ENCODE measurements at regions not wholly inside any gene's neighbourhood (a gene's known extent, or its start where the extent isn't known, plus 50 kb on each side); places are given as distances from the start of the nearest gene placed in this dataset.

GRCh38 chr21:20083925-20084324 is 914.3 kb upstream of the NCAM2 start:
- TF ChIP-seq CTCF (IDR thresholded peaks at IDR 0.05) (no peak), EP300 (IDR thresholded peaks at IDR 0.05) (no peak), POLR2AphosphoS5 (IDR thresholded peaks at IDR 0.05) (no peak)
